Omental fat pad (tissue), 3 donors: ENCODE measurements at regions not wholly inside any gene's neighbourhood (a gene's known extent, or its start where the extent isn't known, plus 50 kb on each side); places are given as distances from the start of the nearest gene placed in this dataset.

ENCODE experiments used
- ATAC-seq: fragments of 150-250 bp; one replicate; pipeline ENCODE4 v1.9.1; 2016; ENCODE audit warnings: mild to moderate bottlenecking, moderate library complexity; ENCODE audit not compliant: low FRiP score
- DNase-seq: peaks from one replicate; pipeline ENCODE4 v3.0.0-alpha.2; 2019; ENCODE audit warnings: low spot score
- CTCF ChIP-seq, 3 donors: fragments of 450-650 bp; IDR thresholded peaks; one replicate each; pipeline ENCODE4 v1.5.1; 2016 to 2017; ENCODE audit warnings: antibody characterized with exemption in 3 of 3, mild to moderate bottlenecking in 3 of 3, moderate library complexity in 2 of 3

GRCh38 chr11:32221476-32222032 lies 130.7 kb downstream of the RCN1 start:
- DNase-seq (no peak), ATAC-seq (no peak)
- TF ChIP-seq CTCF (IDR thresholded peaks at IDR 0.05) = no peak

- ATAC-seq = no peak
- DNase-seq = no peak
- TF ChIP-seq CTCF (IDR thresholded peaks at IDR 0.05) = no peak
Observed at GRCh38 chr11:32224580-32224979, 133.7 kb downstream of the RCN1 start.

- TF ChIP-seq CTCF (IDR thresholded peaks at IDR 0.05) = no peak
- ATAC-seq (no peak), DNase-seq (no peak)
Observed at GRCh38 chr11:32225571-32226285, 134.9 kb downstream of the RCN1 start.

- DNase-seq (no peak), ATAC-seq (no peak)
- TF ChIP-seq CTCF (IDR thresholded peaks at IDR 0.05) = no peak
Observed at GRCh38 chr11:32226480-32226879, 135.6 kb downstream of the RCN1 start.

GRCh38 chr11:32229576-32230240 lies 138.8 kb downstream of the RCN1 start:
- TF ChIP-seq CTCF (IDR thresholded peaks at IDR 0.05) = no peak
- DNase-seq (no peak), ATAC-seq (no peak)

- ATAC-seq = no peak
- TF ChIP-seq CTCF (IDR thresholded peaks at IDR 0.05) = no peak
Observed at GRCh38 chr11:32231909-32232493, 141.1 kb downstream of the RCN1 start.

More at GRCh38 chr11:32231909-32232493, 141.1 kb downstream of the RCN1 start:
- DNase-seq = no peak
